Tibial nerve (tissue), 4 donors: ENCODE measurements at regions not wholly inside any gene's neighbourhood (a gene's known extent, or its start where the extent isn't known, plus 50 kb on each side); places are given as distances from the start of the nearest gene placed in this dataset.

ENCODE experiments used
- EP300 ChIP-seq, 2 donors: sonication (generic); formaldehyde crosslinking; IDR thresholded peaks; one replicate each; pipeline ENCODE4 v1.6.1; 2017; ENCODE audit warnings: antibody characterized with exemption in 2 of 2, mild to moderate bottlenecking in 1 of 2
- POLR2A ChIP-seq, 2 donors: fragments of 450-650 bp; IDR thresholded peaks; one replicate each; pipeline ENCODE4 v1.6.1; 2017; ENCODE audit warnings: antibody characterized with exemption in 2 of 2, mild to moderate bottlenecking in 2 of 2, moderate library complexity in 2 of 2
- TF ChIP-seq, protein P1 (sequence below), 5 experiments: fragments of 200-600 bp in 3 of 5; fragments of 450-650 bp in 2 of 5; sonication (generic) in 3 of 5; IDR thresholded peaks; one replicate each; pipeline ENCODE4 v1.5.1; 2016 to 2019; ENCODE audit warnings: antibody characterized with exemption in 5 of 5, mild to moderate bottlenecking in 3 of 5, moderate library complexity in 2 of 5

- TF ChIP-seq, protein P1, sequence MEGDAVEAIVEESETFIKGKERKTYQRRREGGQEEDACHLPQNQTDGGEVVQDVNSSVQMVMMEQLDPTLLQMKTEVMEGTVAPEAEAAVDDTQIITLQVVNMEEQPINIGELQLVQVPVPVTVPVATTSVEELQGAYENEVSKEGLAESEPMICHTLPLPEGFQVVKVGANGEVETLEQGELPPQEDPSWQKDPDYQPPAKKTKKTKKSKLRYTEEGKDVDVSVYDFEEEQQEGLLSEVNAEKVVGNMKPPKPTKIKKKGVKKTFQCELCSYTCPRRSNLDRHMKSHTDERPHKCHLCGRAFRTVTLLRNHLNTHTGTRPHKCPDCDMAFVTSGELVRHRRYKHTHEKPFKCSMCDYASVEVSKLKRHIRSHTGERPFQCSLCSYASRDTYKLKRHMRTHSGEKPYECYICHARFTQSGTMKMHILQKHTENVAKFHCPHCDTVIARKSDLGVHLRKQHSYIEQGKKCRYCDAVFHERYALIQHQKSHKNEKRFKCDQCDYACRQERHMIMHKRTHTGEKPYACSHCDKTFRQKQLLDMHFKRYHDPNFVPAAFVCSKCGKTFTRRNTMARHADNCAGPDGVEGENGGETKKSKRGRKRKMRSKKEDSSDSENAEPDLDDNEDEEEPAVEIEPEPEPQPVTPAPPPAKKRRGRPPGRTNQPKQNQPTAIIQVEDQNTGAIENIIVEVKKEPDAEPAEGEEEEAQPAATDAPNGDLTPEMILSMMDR (IDR thresholded peaks at IDR 0.05), result no peak
- TF ChIP-seq EP300 (IDR thresholded peaks at IDR 0.05) (no peak), POLR2A (IDR thresholded peaks at IDR 0.05) (no peak)
Measured at GRCh38 chr6:98039443-98039842, 756.4 kb upstream of the MMS22L start.
